Upper lobe of left lung (tissue), 4 donors: ENCODE measurements at regions not wholly inside any gene's neighbourhood (a gene's known extent, or its start where the extent isn't known, plus 50 kb on each side); places are given as distances from the start of the nearest gene placed in this dataset.

Source experiments
- POLR2A ChIP-seq, 4 donors: fragments of 450-650 bp; IDR thresholded peaks; one replicate each; pipeline ENCODE4 v1.5.1; 2016 to 2017; ENCODE audit warnings: antibody characterized with exemption in 4 of 4, mild to moderate bottlenecking in 2 of 4
- POLR2AphosphoS5 ChIP-seq, 2 donors: sonication (generic); formaldehyde crosslinking; IDR thresholded peaks; one replicate each; pipeline ENCODE4 v1.5.1; 2017; ENCODE audit warnings: antibody characterized with exemption in 2 of 2
- TF ChIP-seq, protein P1 (sequence below), 6 experiments: fragments of 450-650 bp in 4 of 6; fragments of 200-600 bp in 2 of 6; sonication (generic) in 2 of 6; IDR thresholded peaks; one replicate each; pipeline ENCODE4 v1.5.1; 2016 to 2019; ENCODE audit warnings: antibody characterized with exemption in 6 of 6

DNA sequence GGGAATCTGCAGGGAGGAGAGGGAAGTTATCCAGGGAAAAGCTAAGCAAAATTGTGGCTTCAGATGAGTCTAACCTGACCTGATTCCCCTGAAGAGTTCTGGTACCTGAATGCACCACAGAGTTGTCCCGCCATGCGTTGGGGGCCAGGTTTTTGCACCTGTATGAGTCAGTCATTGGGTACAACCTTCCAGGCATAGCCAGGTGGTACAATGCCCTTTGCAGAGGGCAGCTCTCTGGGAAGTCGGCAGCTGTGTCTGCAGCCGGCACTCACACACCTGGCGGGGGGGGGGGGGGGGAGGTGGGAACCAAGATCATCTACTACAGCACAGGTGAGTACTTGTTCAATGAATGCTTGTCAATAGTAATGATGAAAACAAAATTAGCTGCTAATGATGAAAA is 52.5 kb upstream of the GTF3A start:
- TF ChIP-seq POLR2A (IDR thresholded peaks at IDR 0.05) (no peak), POLR2AphosphoS5 (IDR thresholded peaks at IDR 0.05) (no peak)
- TF ChIP-seq, protein P1, sequence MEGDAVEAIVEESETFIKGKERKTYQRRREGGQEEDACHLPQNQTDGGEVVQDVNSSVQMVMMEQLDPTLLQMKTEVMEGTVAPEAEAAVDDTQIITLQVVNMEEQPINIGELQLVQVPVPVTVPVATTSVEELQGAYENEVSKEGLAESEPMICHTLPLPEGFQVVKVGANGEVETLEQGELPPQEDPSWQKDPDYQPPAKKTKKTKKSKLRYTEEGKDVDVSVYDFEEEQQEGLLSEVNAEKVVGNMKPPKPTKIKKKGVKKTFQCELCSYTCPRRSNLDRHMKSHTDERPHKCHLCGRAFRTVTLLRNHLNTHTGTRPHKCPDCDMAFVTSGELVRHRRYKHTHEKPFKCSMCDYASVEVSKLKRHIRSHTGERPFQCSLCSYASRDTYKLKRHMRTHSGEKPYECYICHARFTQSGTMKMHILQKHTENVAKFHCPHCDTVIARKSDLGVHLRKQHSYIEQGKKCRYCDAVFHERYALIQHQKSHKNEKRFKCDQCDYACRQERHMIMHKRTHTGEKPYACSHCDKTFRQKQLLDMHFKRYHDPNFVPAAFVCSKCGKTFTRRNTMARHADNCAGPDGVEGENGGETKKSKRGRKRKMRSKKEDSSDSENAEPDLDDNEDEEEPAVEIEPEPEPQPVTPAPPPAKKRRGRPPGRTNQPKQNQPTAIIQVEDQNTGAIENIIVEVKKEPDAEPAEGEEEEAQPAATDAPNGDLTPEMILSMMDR (IDR thresholded peaks at IDR 0.05), result no peak
